HCT116 (cell line): ENCODE measurements at regions not wholly inside any gene's neighbourhood (a gene's known extent, or its start where the extent isn't known, plus 50 kb on each side); places are given as distances from the start of the nearest gene placed in this dataset.

Source experiments
- ATAC-seq: fragments of 200-7000 bp; cut with Tn5 transposase; 2 replicates; pipeline ENCODE4 v1.9.1; 2020; ENCODE audit warnings: mild to moderate bottlenecking, moderate library complexity
- BruUV-seq: library from RNA; stranded (reverse); fragments of 400-500 nt; replicated peaks from 2 replicates; lab custom pipeline; 2021; lab: Mats Ljungman, UMichigan
- CTCF ChIA-PET: fragments of 300-600 bp; sonication (Branson Sonifier 250); formaldehyde crosslinking; loops from one replicate; lab custom pipeline; 2021; ENCODE audit warnings: antibody characterized with exemption; lab: Charles Lee
- POLR2A ChIA-PET: fragments of 300-600, 350-600 bp; sonication (Branson Sonifier 250); formaldehyde crosslinking; loops from one replicate; lab custom pipeline; 2021; ENCODE audit warnings: antibody characterized with exemption; lab: Charles Lee
- RAD21 ChIA-PET, 2 experiments: fragments of 300-600 bp; sonication (Branson Sonifier 250); formaldehyde crosslinking; loops; one replicate each; lab custom pipeline; 2023; ENCODE audit warnings: low total read pairs in 2 of 2; ENCODE audit not compliant: uncharacterized antibody in 2 of 2, unreplicated experiment in 2 of 2, low non-redundant PET in 1 of 2; lab: Charles Lee
- DNase-seq: peaks from one replicate; pipeline ENCODE4 v3.0.0-alpha.2; 2010; ENCODE audit warnings: low read depth, low spot score
- H2AFZ ChIP-seq: fragments of 200-600 bp; shearing (Covaris generic), sonication (generic); 2 replicates; pipeline ENCODE4 v1.6.1; 2017; ENCODE audit warnings: low read depth, mixed run types, mixed read lengths, antibody characterized with exemption, low read length; ENCODE audit not compliant: poor library complexity, severe bottlenecking
- H3K27ac ChIP-seq: 2 replicates; pipeline ENCODE4 v1.5.1; 2012; ENCODE audit warnings: low read depth, low read length
- H3K27me3 ChIP-seq: fragments of 200-600 bp; sonication (generic); 2 replicates; pipeline ENCODE4 v1.6.1; 2016; ENCODE audit warnings: mixed run types, low read length, mixed read lengths; ENCODE audit not compliant: insufficient read depth
- H3K36me3 ChIP-seq, 2 experiments: fragments of 200-500 bp in 1 of 2; fragments of 200-600 bp in 1 of 2; sonication (Bioruptor generic) in 1 of 2; sonication (generic) in 1 of 2; 2 replicates each; pipeline versions ENCODE4 v1.5.1 to v1.6.1; 2014 to 2016; ENCODE audit warnings: low read length in 2 of 2, inconsistent platforms in 1 of 2, mixed read lengths in 1 of 2, mixed run types in 1 of 2; ENCODE audit not compliant: insufficient read depth in 2 of 2, control insufficient read depth in 1 of 2
- H3K4me1 ChIP-seq, 2 experiments: fragments of 200-600 bp in 1 of 2; sonication (generic) in 1 of 2; 2 replicates each; pipeline versions ENCODE4 v1.5.1 to v1.6.1; 2012 to 2017; ENCODE audit warnings: low read length in 2 of 2, inconsistent platforms in 1 of 2, mild to moderate bottlenecking in 1 of 2, mixed read lengths in 1 of 2, mixed run types in 1 of 2, moderate library complexity in 1 of 2; ENCODE audit not compliant: insufficient read depth in 2 of 2, control insufficient read depth in 1 of 2
- H3K4me2 ChIP-seq: fragments of 200-600 bp; sonication (generic); 2 replicates; pipeline ENCODE4 v1.6.1; 2017; ENCODE audit warnings: mixed run types, low read length, mixed read lengths
- H3K4me3 ChIP-seq, 2 experiments: fragments of 200-600 bp in 1 of 2; sonication (generic) in 1 of 2; replicated peaks in 1 of 2; 2 replicates each; pipeline ENCODE4 v1.5.1; 2011 to 2016; ENCODE audit warnings: low read length in 2 of 2, control low read depth in 1 of 2, low read depth in 1 of 2, mild to moderate bottlenecking in 1 of 2, mixed read lengths in 1 of 2, mixed run types in 1 of 2
- H3K79me2 ChIP-seq: fragments of 200-600 bp; sonication (generic); 2 replicates; pipeline ENCODE4 v1.6.1; 2017; ENCODE audit warnings: mild to moderate bottlenecking, mixed run types, low read length, moderate library complexity, mixed read lengths; ENCODE audit not compliant: insufficient read depth
- H3K9ac ChIP-seq: fragments of 200-600 bp; sonication (generic); 2 replicates; pipeline ENCODE4 v1.6.1; 2016; ENCODE audit warnings: low read length, mixed read lengths
- H3K9me2 ChIP-seq: fragments of 200-600 bp; sonication (generic), shearing (Covaris generic); 2 replicates; pipeline ENCODE4 v1.6.1; 2017; ENCODE audit warnings: mixed run types, mild to moderate bottlenecking, moderate library complexity; ENCODE audit not compliant: insufficient read depth
- H3K9me3 ChIP-seq, 2 experiments: fragments of 200-500 bp in 1 of 2; fragments of 200-600 bp in 1 of 2; sonication (Bioruptor generic) in 1 of 2; sonication (generic) in 1 of 2; 2 replicates each; pipeline ENCODE4 v1.6.1; 2014 to 2017; ENCODE audit warnings: low read length in 2 of 2, mixed read lengths in 2 of 2, inconsistent platforms in 1 of 2, low read depth in 1 of 2, mild to moderate bottlenecking in 1 of 2, mixed run types in 1 of 2, moderate library complexity in 1 of 2; ENCODE audit not compliant: control insufficient read depth in 1 of 2, insufficient read depth in 1 of 2
- H4K20me1 ChIP-seq: fragments of 200-600 bp; sonication (generic), shearing (Covaris generic); 2 replicates; pipeline ENCODE4 v1.6.1; 2017; ENCODE audit warnings: mixed run types, mild to moderate bottlenecking, moderate library complexity; ENCODE audit not compliant: insufficient read depth
- CBX3 ChIP-seq: IDR thresholded peaks from 2 replicates; pipeline ENCODE4 v1.6.1; 2012; ENCODE audit warnings: low read depth
- EGR1 ChIP-seq: IDR thresholded peaks from 2 replicates; pipeline ENCODE4 v1.6.1; 2012; ENCODE audit warnings: low read depth
- ELF1 ChIP-seq: IDR thresholded peaks from 2 replicates; pipeline ENCODE4 v1.6.1; 2012; ENCODE audit warnings: low read depth, borderline replicate concordance
- JUND ChIP-seq: IDR thresholded peaks from 2 replicates; pipeline ENCODE4 v1.6.1; 2012
- RAD21 ChIP-seq: IDR thresholded peaks from 2 replicates; pipeline ENCODE4 v1.6.1; 2012; ENCODE audit warnings: low read depth, mild to moderate bottlenecking
- REST ChIP-seq: IDR thresholded peaks from 2 replicates; pipeline ENCODE4 v1.6.1; 2012; ENCODE audit warnings: low read depth
- SIN3A ChIP-seq: IDR thresholded peaks from 2 replicates; pipeline ENCODE4 v1.6.1; 2012; ENCODE audit warnings: low read depth
- SP1 ChIP-seq: IDR thresholded peaks from 2 replicates; pipeline ENCODE4 v1.6.1; 2012; ENCODE audit warnings: low read depth
- YY1 ChIP-seq: IDR thresholded peaks from 2 replicates; pipeline ENCODE4 v1.6.1; 2011; ENCODE audit warnings: low read length, low read depth, moderate library complexity, mild to moderate bottlenecking; ENCODE audit not compliant: insufficient replicate concordance; ENCODE audit errors: extremely low read depth
- intact Hi-C: fragments of 100-400 bp; cut with micrococcal nuclease; formaldehyde crosslinking; loops from 2 replicates; pipeline ENCODE4 v1.10.0; 2022
- TF ChIP-seq, protein P1 (sequence below), 3 experiments: fragments of 200-600 bp in 1 of 3; sonication (generic) in 1 of 3; IDR thresholded peaks in 2 of 3; conservative IDR thresholded peaks in 1 of 3; 2 replicates each; pipeline ENCODE4 v1.5.1; 2012 to 2017; ENCODE audit warnings: low read depth in 2 of 3, low read length in 2 of 3, antibody characterized with exemption in 1 of 3, borderline replicate concordance in 1 of 3, control low read depth in 1 of 3, mild to moderate bottlenecking in 1 of 3, mixed read lengths in 1 of 3, mixed run types in 1 of 3, moderate library complexity in 1 of 3; ENCODE audit not compliant: insufficient read depth in 1 of 3
- TF ChIP-seq, protein P2 (sequence below): IDR thresholded peaks from 2 replicates; pipeline ENCODE4 v1.6.1; 2011; ENCODE audit warnings: mild to moderate bottlenecking, low read length, moderate library complexity; ENCODE audit not compliant: insufficient replicate concordance; ENCODE audit errors: extremely low read depth

GRCh38 chr12:97848051-97848450, 385.4 kb downstream of the RMST start:
- ChIA-PET RAD21 (no interaction called here), CTCF (no interaction called here), POLR2A (no interaction called here)
- Histone ChIP-seq H3K27ac (no peak overlapping the region), H2AFZ (no peak overlapping the region), H3K4me3 (no peak overlapping the region), H3K4me2 (no peak overlapping the region), H3K9me2 (no peaks in the 10 kb centered on the region), H3K4me1 (no peaks in the 10 kb centered on the region), H3K9ac (no peak overlapping the region), H3K36me3 (no peaks in the 10 kb centered on the region), H3K27me3 (no peaks in the 10 kb centered on the region), H3K79me2 (no peaks in the 10 kb centered on the region), H3K9me3 (no peaks in the 10 kb centered on the region), H4K20me1 (no peaks in the 10 kb centered on the region)
- ATAC-seq (no peak), DNase-seq (no peak)
- no peak for TF ChIP-seq RAD21
- no TSS peak for BruUV-seq
- intact Hi-C loops = no loop called here

- no peaks in the 10 kb centered on the region for H3K9me3 ChIP-seq
- intact Hi-C loops = no loop called here
- no peak overlapping the region for H3K4me2 ChIP-seq
- no peak overlapping the region for H3K9ac ChIP-seq
- no peak overlapping the region for H3K27ac ChIP-seq
- no peak overlapping the region for H2AFZ ChIP-seq
- ATAC-seq (no peak), DNase-seq (no peak)
- H3K27me3 ChIP-seq = no peaks in the 10 kb centered on the region
- POLR2A ChIA-PET = no interaction called here
- TF ChIP-seq CBX3 = no peak
- TF ChIP-seq, protein P1, sequence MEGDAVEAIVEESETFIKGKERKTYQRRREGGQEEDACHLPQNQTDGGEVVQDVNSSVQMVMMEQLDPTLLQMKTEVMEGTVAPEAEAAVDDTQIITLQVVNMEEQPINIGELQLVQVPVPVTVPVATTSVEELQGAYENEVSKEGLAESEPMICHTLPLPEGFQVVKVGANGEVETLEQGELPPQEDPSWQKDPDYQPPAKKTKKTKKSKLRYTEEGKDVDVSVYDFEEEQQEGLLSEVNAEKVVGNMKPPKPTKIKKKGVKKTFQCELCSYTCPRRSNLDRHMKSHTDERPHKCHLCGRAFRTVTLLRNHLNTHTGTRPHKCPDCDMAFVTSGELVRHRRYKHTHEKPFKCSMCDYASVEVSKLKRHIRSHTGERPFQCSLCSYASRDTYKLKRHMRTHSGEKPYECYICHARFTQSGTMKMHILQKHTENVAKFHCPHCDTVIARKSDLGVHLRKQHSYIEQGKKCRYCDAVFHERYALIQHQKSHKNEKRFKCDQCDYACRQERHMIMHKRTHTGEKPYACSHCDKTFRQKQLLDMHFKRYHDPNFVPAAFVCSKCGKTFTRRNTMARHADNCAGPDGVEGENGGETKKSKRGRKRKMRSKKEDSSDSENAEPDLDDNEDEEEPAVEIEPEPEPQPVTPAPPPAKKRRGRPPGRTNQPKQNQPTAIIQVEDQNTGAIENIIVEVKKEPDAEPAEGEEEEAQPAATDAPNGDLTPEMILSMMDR (IDR thresholded peaks at IDR 0.05 in 2 of 3, conservative IDR thresholded peaks at IDR 0.05 in 1 of 3; ENCODE audit: borderline replicate concordance in 1 of 3, insufficient read depth in 1 of 3, low read depth in 2 of 3, low read length in 2 of 3) = peak in 2 of 3 experiments; percentile 29 to 35; a peak in 2 of 6 replicates
- TF ChIP-seq ELF1 = no peak
- no peak for TF ChIP-seq SIN3A
- TF ChIP-seq EGR1 = no peak
- TF ChIP-seq, protein P2, sequence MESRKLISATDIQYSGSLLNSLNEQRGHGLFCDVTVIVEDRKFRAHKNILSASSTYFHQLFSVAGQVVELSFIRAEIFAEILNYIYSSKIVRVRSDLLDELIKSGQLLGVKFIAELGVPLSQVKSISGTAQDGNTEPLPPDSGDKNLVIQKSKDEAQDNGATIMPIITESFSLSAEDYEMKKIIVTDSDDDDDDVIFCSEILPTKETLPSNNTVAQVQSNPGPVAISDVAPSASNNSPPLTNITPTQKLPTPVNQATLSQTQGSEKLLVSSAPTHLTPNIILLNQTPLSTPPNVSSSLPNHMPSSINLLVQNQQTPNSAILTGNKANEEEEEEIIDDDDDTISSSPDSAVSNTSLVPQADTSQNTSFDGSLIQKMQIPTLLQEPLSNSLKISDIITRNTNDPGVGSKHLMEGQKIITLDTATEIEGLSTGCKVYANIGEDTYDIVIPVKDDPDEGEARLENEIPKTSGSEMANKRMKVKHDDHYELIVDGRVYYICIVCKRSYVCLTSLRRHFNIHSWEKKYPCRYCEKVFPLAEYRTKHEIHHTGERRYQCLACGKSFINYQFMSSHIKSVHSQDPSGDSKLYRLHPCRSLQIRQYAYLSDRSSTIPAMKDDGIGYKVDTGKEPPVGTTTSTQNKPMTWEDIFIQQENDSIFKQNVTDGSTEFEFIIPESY = no peak
- TF ChIP-seq REST = no peak
- peak; percentile 27 for TF ChIP-seq RAD21
- no peak for TF ChIP-seq YY1
- no peak for TF ChIP-seq JUND
- TF ChIP-seq SP1 = no peak
- no peaks in the 10 kb centered on the region for H3K9me2 ChIP-seq
- CTCF ChIA-PET = interaction anchor here (1.3 kb wide), 1 partner anchor 13 kb away, joined by 7 read pairs; no protein-coding TSS in a partner anchor
- BruUV-seq = no TSS peak
- no peaks in the 10 kb centered on the region for H3K79me2 ChIP-seq
- no peaks in the 10 kb centered on the region for H3K36me3 ChIP-seq
- no peak overlapping the region for H3K4me3 ChIP-seq
- RAD21 ChIA-PET = no interaction called here
- H3K4me1 ChIP-seq = no peaks in the 10 kb centered on the region
- no peaks in the 10 kb centered on the region for H4K20me1 ChIP-seq
Observed at GRCh38 chr12:97854477-97854876, 391.9 kb downstream of the RMST start.
